CD4-positive, CD25-positive, alpha-beta regulatory T cell (primary cell): ENCODE measurements at regions not wholly inside any gene's neighbourhood (a gene's known extent, or its start where the extent isn't known, plus 50 kb on each side); places are given as distances from the start of the nearest gene placed in this dataset.
"Not testable (repeated sequence)": the region's sequence is repeated elsewhere in the genome, so short reads cannot be mapped to it uniquely, and the experiment has no call there.

Source experiments
- ATAC-seq, 2 donors: fragments of 150-1000 bp; cut with Tn5 transposase; one replicate each; pipeline ENCODE4 v1.10.0; 2021; ENCODE audit warnings: low read depth in 2 of 2, moderate number of reproducible peaks in 2 of 2, moderate library complexity in 1 of 2
- DNase-seq, 3 donors: peaks; one replicate each; pipeline versions ENCODE4 v3.0.0 to v3.0.0-alpha.2; 2012 to 2022; ENCODE audit warnings: mixed read lengths in 1 of 3
- H3K27ac ChIP-seq: one replicate; pipeline ENCODE4 v1.7.0; 2013; ENCODE audit warnings: mild to moderate bottlenecking, low read length; ENCODE audit not compliant: insufficient read depth, poor library complexity, severe bottlenecking
- H3K27me3 ChIP-seq: one replicate; pipeline ENCODE4 v1.7.0; 2013; ENCODE audit warnings: low read length; ENCODE audit not compliant: control insufficient read depth, insufficient read depth
- H3K36me3 ChIP-seq: one replicate; pipeline ENCODE4 v1.7.0; 2013; ENCODE audit warnings: mild to moderate bottlenecking, low read length, moderate library complexity; ENCODE audit not compliant: control insufficient read depth, insufficient read depth
- H3K4me1 ChIP-seq: 2 replicates; pipeline ENCODE4 v1.7.0; 2013; ENCODE audit warnings: mild to moderate bottlenecking, low read length; ENCODE audit not compliant: insufficient read depth, control insufficient read depth, poor library complexity, severe bottlenecking
- H3K4me3 ChIP-seq: one replicate; pipeline ENCODE4 v1.7.0; 2013; ENCODE audit warnings: low read depth, mild to moderate bottlenecking, low read length, moderate library complexity
- H3K9me3 ChIP-seq, 2 experiments: 1 replicate in 1 of 2; 2 replicates in 1 of 2; pipeline ENCODE4 v1.7.0; 2013; ENCODE audit warnings: low read length in 2 of 2, mild to moderate bottlenecking in 1 of 2, moderate library complexity in 1 of 2; ENCODE audit not compliant: control insufficient read depth in 2 of 2
- H3K27ac Mint-ChIP-seq, 3 donors: one replicate each; pipeline ENCODE4 v1.8.0; 2020 to 2022; ENCODE audit warnings: mild to moderate bottlenecking in 3 of 3, mixed read lengths in 3 of 3, moderate library complexity in 2 of 3
- H3K27me3 Mint-ChIP-seq: one replicate; pipeline ENCODE4 v1.8.0; 2022; ENCODE audit warnings: mild to moderate bottlenecking, mixed read lengths
- H3K36me3 Mint-ChIP-seq: one replicate; pipeline ENCODE4 v1.8.0; 2020; ENCODE audit warnings: mixed read lengths
- H3K4me1 Mint-ChIP-seq, 4 donors: one replicate each; pipeline ENCODE4 v1.8.0; 2020 to 2022; ENCODE audit warnings: mixed read lengths in 4 of 4, mild to moderate bottlenecking in 1 of 4
- H3K4me3 Mint-ChIP-seq, 4 donors: one replicate each; pipeline ENCODE4 v1.8.0; 2020 to 2022; ENCODE audit warnings: mild to moderate bottlenecking in 4 of 4, mixed read lengths in 4 of 4, moderate library complexity in 3 of 4
- H3K9me3 Mint-ChIP-seq, 7 donors: one replicate each; pipeline ENCODE4 v1.8.0; 2020 to 2022; ENCODE audit warnings: mixed read lengths in 7 of 7, mild to moderate bottlenecking in 3 of 7, moderate library complexity in 2 of 7

DNA sequence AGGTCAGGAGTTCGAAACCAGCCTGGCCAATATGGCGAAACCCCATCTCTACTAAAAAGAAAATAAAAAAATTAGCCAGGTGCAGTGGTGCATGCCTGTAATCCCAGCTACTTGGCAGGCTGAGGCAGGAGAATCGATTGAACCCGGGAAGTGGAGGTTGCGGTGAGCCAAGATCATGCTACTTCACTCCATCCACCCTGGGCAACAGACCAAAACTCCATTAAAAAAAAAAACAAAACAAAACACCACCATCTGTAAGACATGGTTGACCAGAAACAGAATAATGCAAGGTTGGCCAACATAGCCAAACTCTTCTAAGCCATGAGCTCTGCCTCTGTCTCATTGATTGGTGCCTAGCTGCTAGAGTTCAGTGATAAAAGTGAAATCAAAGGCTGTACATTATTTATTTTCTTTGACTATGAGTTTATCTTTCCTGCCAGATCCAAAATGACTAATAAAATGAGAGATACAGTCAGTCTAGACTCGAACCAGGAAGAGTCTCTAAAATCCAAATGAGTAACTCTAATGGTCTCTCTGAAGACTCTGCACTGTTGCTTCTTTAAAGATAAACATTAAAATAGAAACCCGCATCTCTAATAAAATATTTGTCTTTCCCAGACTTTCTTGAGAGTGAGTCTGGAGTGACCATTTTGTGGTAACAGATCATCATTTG is 404.7 kb downstream of the DAD1 start:
- Histone ChIP-seq H3K9me3 (no peaks in the 10 kb centered on the region), H3K27me3 (no peaks in the 10 kb centered on the region), H3K36me3 (no peaks in the 10 kb centered on the region), H3K4me1 (no peaks in the 10 kb centered on the region), H3K4me3 (no peak overlapping the region), H3K27ac (no peak overlapping the region)
- Mint-ChIP-seq H3K4me1 (no peaks in the 10 kb centered on the region), H3K4me3 (no peak overlapping the region), H3K27ac (no peak overlapping the region), H3K9me3 (no peaks in the 10 kb centered on the region), H3K27me3 (no peaks in the 10 kb centered on the region), H3K36me3 (no peaks in the 10 kb centered on the region)
- DNase-seq (no peak), ATAC-seq (no peak)

DNA sequence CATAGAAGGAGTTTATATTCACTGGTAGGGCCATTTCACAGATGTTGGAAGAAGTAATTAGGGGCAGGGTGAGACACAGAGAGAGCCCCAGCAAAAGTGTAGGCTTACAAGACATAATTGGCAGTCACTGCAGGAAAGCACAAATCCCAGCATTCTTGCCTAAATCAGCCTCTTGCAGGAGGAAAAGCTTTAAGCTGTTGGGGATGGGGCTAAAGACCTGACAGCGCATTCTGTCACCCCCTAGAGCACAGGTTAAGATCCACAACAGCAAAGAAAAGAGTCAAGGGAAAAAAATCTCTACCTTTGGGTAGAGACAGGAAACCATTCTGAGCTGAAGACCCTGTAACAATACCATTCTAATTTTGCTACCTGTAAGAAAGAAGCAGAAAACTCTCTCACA is 409.0 kb downstream of the DAD1 start:
- no peaks in the 10 kb centered on the region for H3K9me3 Mint-ChIP-seq
- H3K9me3 ChIP-seq, result no peaks in the 10 kb centered on the region
- H3K36me3 ChIP-seq, result no peaks in the 10 kb centered on the region
- H3K4me1 Mint-ChIP-seq, result peaks cover 0 to 15% (median 3%) of the 10 kb centered on the region in 4 donors
- no peaks in the 10 kb centered on the region for H3K27me3 Mint-ChIP-seq
- DNase-seq (no peak), ATAC-seq (no peak)
- no peaks in the 10 kb centered on the region for H3K36me3 Mint-ChIP-seq
- H3K27ac ChIP-seq, result no peak overlapping the region
- H3K27ac Mint-ChIP-seq, result no peak overlapping the region
- no peaks in the 10 kb centered on the region for H3K4me1 ChIP-seq
- H3K4me3 Mint-ChIP-seq, result no peak overlapping the region
- H3K27me3 ChIP-seq, result no peaks in the 10 kb centered on the region
- H3K4me3 ChIP-seq, result no peak overlapping the region

DNA sequence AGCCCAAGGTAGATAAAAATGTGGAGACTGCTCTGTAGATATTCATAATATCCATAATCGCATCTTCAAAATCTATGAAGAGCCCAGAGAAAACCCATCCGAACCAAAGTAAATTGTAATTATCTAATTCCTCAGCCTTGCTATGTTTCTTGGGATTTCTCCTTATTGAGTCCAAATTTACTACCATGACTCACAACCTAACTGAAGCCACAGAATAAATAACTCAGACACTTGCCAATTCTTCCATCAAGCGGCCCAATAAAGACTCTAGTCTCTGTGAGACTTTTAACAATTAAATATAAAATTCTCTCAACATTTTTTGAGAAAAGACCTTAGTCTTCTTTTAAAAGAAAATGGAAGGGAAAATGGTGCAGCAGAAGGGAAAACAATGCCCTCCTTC is 409.8 kb downstream of the DAD1 start:
- H3K27ac ChIP-seq, result no peak overlapping the region
- Mint-ChIP-seq H3K27me3 (no peaks in the 10 kb centered on the region), H3K36me3 (no peaks in the 10 kb centered on the region), H3K4me3 (no peak overlapping the region), H3K9me3 (no peaks in the 10 kb centered on the region), H3K27ac (no peak overlapping the region), H3K4me1 (peaks cover 0 to 15% (median 3%) of the 10 kb centered on the region in 4 donors)
- H3K4me1 ChIP-seq, result no peaks in the 10 kb centered on the region
- no peak for ATAC-seq
- no peaks in the 10 kb centered on the region for H3K27me3 ChIP-seq
- DNase-seq, result no peak
- H3K36me3 ChIP-seq, result no peaks in the 10 kb centered on the region
- no peaks in the 10 kb centered on the region for H3K9me3 ChIP-seq
- no peak overlapping the region for H3K4me3 ChIP-seq

- no peaks in the 10 kb centered on the region for H3K27me3 Mint-ChIP-seq
- no peaks in the 10 kb centered on the region for H3K9me3 Mint-ChIP-seq
- Histone ChIP-seq H3K4me3 (no peak overlapping the region), H3K36me3 (no peaks in the 10 kb centered on the region), H3K9me3 (no peaks in the 10 kb centered on the region), H3K4me1 (no peaks in the 10 kb centered on the region), H3K27ac (no peak overlapping the region), H3K27me3 (no peaks in the 10 kb centered on the region)
- no peak overlapping the region for H3K27ac Mint-ChIP-seq
- no peak for DNase-seq
- H3K4me1 Mint-ChIP-seq, result peaks cover 0 to 15% (median 3%) of the 10 kb centered on the region in 4 donors
- H3K36me3 Mint-ChIP-seq, result no peaks in the 10 kb centered on the region
- H3K4me3 Mint-ChIP-seq, result no peak overlapping the region
- no peak for ATAC-seq
Observed at GRCh38 chr14:22178333-22178839, 410.6 kb downstream of the DAD1 start.

DNA sequence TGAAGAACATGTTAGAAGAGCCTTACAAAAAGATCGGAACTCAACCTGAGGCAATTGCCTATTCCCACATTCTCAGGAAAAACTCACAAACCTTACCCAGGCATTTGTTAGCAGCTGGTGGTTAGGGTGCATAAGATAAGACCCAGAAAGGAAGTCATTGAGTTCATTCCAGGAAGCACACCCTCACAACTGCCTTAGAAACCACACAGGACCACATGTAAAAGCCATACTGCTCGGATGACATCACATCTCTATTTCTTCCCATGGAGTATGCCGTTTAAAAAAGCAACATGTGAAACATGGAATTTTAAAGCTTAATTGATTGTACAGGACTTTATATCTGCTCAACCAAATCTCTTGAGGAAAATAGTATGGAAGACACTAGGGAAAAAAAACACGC is 411.2 kb downstream of the DAD1 start:
- no peaks in the 10 kb centered on the region for H3K36me3 Mint-ChIP-seq
- H3K27me3 Mint-ChIP-seq, result no peaks in the 10 kb centered on the region
- Histone ChIP-seq H3K4me3 (no peak overlapping the region), H3K27me3 (no peaks in the 10 kb centered on the region), H3K4me1 (no peaks in the 10 kb centered on the region), H3K36me3 (no peaks in the 10 kb centered on the region), H3K27ac (no peak overlapping the region), H3K9me3 (no peaks in the 10 kb centered on the region)
- peak overlapping the region in 1 of 3 donors; percentile 11 for H3K27ac Mint-ChIP-seq
- peaks cover 0 to 15% (median 3%) of the 10 kb centered on the region in 4 donors for H3K4me1 Mint-ChIP-seq
- no peak for ATAC-seq
- no peak overlapping the region for H3K4me3 Mint-ChIP-seq
- peak in 1 of 3 donors; percentile 10 for DNase-seq
- no peaks in the 10 kb centered on the region for H3K9me3 Mint-ChIP-seq

- H3K4me1 Mint-ChIP-seq, result peaks cover 0 to 15% (median 3%) of the 10 kb centered on the region in 4 donors
- H3K36me3 Mint-ChIP-seq, result no peaks in the 10 kb centered on the region
- no peaks in the 10 kb centered on the region for H3K9me3 Mint-ChIP-seq
- ATAC-seq (no peak), DNase-seq (no peak)
- no peak overlapping the region for H3K4me3 ChIP-seq
- no peaks in the 10 kb centered on the region for H3K27me3 Mint-ChIP-seq
- no peak overlapping the region for H3K27ac Mint-ChIP-seq
- peak overlapping the region in 1 of 4 donors; percentile 63 for H3K4me3 Mint-ChIP-seq
- H3K27me3 ChIP-seq, result no peaks in the 10 kb centered on the region
- no peak overlapping the region for H3K27ac ChIP-seq
- no peaks in the 10 kb centered on the region for H3K4me1 ChIP-seq
- no peaks in the 10 kb centered on the region for H3K36me3 ChIP-seq
- no peaks in the 10 kb centered on the region for H3K9me3 ChIP-seq
Observed at GRCh38 chr14:22176957-22177356, 412.1 kb downstream of the DAD1 start.

GRCh38 chr14:22175278-22175558 is 413.8 kb downstream of the DAD1 start:
- H3K9me3 ChIP-seq, H3K27ac ChIP-seq, H3K9me3 Mint-ChIP-seq, H3K27me3 ChIP-seq, H3K36me3 Mint-ChIP-seq, H3K4me1 ChIP-seq, H3K36me3 ChIP-seq, H3K27ac Mint-ChIP-seq, H3K27me3 Mint-ChIP-seq, DNase-seq, ATAC-seq, H3K4me3 ChIP-seq: not testable (repeated sequence)
- Mint-ChIP-seq H3K4me3 (peak overlapping the region in 1 of 4 donors; percentile 4), H3K4me1 (peaks cover 0 to 15% (median 3%) of the 10 kb centered on the region in 4 donors)
